ENCODE measurements at regions not wholly inside any gene's neighbourhood (a gene's known extent, or its start where the extent isn't known, plus 50 kb on each side); places are given as distances from the start of the nearest gene placed in this dataset.

DNA sequence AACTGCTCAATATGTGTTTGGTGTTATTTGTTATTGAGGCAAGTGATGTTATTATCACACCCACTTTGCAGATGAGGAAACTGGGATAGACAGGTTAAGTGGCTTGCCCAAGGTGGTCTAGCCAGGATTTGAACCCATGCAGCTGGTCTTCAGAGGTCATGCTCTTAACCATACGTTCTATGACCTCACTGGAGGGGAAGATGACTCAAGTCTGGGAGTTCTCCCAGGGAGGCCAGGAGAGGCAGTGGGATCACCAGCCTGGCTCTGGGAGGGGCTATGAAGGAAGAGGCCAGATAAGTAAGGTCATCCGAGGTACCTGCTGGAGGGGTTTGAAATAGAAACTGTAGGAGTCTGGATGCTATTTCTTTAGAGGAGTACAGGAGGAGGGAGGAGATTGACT is 95.3 kb downstream of the NAV1 start:
- no peak for TF ChIP-seq POLR2AphosphoS5 (IDR thresholded peaks at IDR 0.05)
- no peak for TF ChIP-seq POLR2A (IDR thresholded peaks at IDR 0.05)
- TF ChIP-seq, protein P1, sequence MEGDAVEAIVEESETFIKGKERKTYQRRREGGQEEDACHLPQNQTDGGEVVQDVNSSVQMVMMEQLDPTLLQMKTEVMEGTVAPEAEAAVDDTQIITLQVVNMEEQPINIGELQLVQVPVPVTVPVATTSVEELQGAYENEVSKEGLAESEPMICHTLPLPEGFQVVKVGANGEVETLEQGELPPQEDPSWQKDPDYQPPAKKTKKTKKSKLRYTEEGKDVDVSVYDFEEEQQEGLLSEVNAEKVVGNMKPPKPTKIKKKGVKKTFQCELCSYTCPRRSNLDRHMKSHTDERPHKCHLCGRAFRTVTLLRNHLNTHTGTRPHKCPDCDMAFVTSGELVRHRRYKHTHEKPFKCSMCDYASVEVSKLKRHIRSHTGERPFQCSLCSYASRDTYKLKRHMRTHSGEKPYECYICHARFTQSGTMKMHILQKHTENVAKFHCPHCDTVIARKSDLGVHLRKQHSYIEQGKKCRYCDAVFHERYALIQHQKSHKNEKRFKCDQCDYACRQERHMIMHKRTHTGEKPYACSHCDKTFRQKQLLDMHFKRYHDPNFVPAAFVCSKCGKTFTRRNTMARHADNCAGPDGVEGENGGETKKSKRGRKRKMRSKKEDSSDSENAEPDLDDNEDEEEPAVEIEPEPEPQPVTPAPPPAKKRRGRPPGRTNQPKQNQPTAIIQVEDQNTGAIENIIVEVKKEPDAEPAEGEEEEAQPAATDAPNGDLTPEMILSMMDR (IDR thresholded peaks at IDR 0.05), result no peak
